Astrocyte of the cerebellum (primary cell): ENCODE measurements at regions not wholly inside any gene's neighbourhood (a gene's known extent, or its start where the extent isn't known, plus 50 kb on each side); places are given as distances from the start of the nearest gene placed in this dataset.
A peak's percentile ranks its signal among the peaks of the same experiment; 100 is the strongest.

Source experiments
- DNase-seq: peaks from one replicate; pipeline ENCODE4 v3.0.0-alpha.2; 2011; ENCODE audit warnings: low read depth
- H3K4me3 ChIP-seq: 2 replicates; pipeline ENCODE4 v1.5.1; 2011; ENCODE audit warnings: mild to moderate bottlenecking, low read depth, low read length, moderate library complexity
- CTCF ChIP-seq: IDR thresholded peaks from 2 replicates; pipeline ENCODE4 v1.5.1; 2012; ENCODE audit warnings: low read length, low read depth, moderate library complexity, mild to moderate bottlenecking; ENCODE audit errors: missing control alignments
- in situ Hi-C: cut with HindIII; loops from 2 replicates; pipeline ENCODE4 v1.10.0; 2017; ENCODE audit warnings: low sequenced_read_pairs

- in situ Hi-C loops, result no loop called here
- no peak for TF ChIP-seq CTCF
- DNase-seq, result peak; percentile 65
- H3K4me3 ChIP-seq, result no peak overlapping the region
These were observed 277.1 kb downstream of the IRS2 start for GRCh38 chr13:109509154-109509900.

- TF ChIP-seq CTCF, result no peak
- DNase-seq, result no peak
- in situ Hi-C loops, result no loop called here
These were observed 286.1 kb downstream of the IRS2 start for GRCh38 chr13:109500146-109500773.

GRCh38 chr13:109497917-109498316 is 288.5 kb downstream of the IRS2 start:
- no peak overlapping the region for H3K4me3 ChIP-seq
- no peak for DNase-seq
- no peak for TF ChIP-seq CTCF
- in situ Hi-C loops, result no loop called here

More at GRCh38 chr13:109500146-109500773, 286.1 kb downstream of the IRS2 start:
- no peak overlapping the region for H3K4me3 ChIP-seq

- H3K4me3 ChIP-seq, result no peak overlapping the region
- in situ Hi-C loops, result no loop called here
- DNase-seq, result no peak
These were observed 290.2 kb downstream of the IRS2 start for GRCh38 chr13:109496216-109496615.

GRCh38 chr13:109494925-109495369 is 291.4 kb downstream of the IRS2 start:
- in situ Hi-C loops, result no loop called here
- no peak for TF ChIP-seq CTCF
- no peak overlapping the region for H3K4me3 ChIP-seq
- DNase-seq, result peak; percentile 50

More at GRCh38 chr13:109496216-109496615, 290.2 kb downstream of the IRS2 start:
- TF ChIP-seq CTCF, result no peak

- no peak for DNase-seq
- TF ChIP-seq CTCF, result no peak
- in situ Hi-C loops, result no loop called here
- no peak overlapping the region for H3K4me3 ChIP-seq
These were observed 301.1 kb downstream of the IRS2 start for GRCh38 chr13:109485136-109485794.
